ENCODE measurements at regions not wholly inside any gene's neighbourhood (a gene's known extent, or its start where the extent isn't known, plus 50 kb on each side); places are given as distances from the start of the nearest gene placed in this dataset.

- no peaks in the 10 kb centered on the region for H3F3A ChIP-seq (replicated peaks; ENCODE audit: insufficient read depth)
- no peaks in the 10 kb centered on the region; a peak in 1 of 4 replicates for H3K4me1 ChIP-seq (ENCODE audit: control insufficient read depth in 1 of 2, insufficient read depth in 2 of 2, low read depth in 1 of 2, low read length in 1 of 2)
- no peak overlapping the region for H3K9ac ChIP-seq
- no peaks in the 10 kb centered on the region for H3K9me2 ChIP-seq
- ChIA-PET POLR2A (no interaction called here), CTCF (interaction anchor here (1.4 to 2.1 kb wide), 2 partner anchors 9 to 266 kb away, joined by 3 to 5 read pairs; no protein-coding TSS in a partner anchor)
- no peaks in the 10 kb centered on the region for H3K27me3 ChIP-seq (ENCODE audit: insufficient read depth)
- no peak for DNase-seq
- H3K36me3 ChIP-seq (replicated peaks in 1 of 2; ENCODE audit: control insufficient read depth in 1 of 2, insufficient read depth in 2 of 2, low read length in 1 of 2), result no peaks in the 10 kb centered on the region
- no peak for TF ChIP-seq EP300 (IDR thresholded peaks at IDR 0.05; ENCODE audit: borderline replicate concordance in 1 of 2, low read depth in 1 of 2, low read length in 1 of 2)
- no peak for TF ChIP-seq CTCF (IDR thresholded peaks at IDR 0.05)
- TF ChIP-seq TCF12 (IDR thresholded peaks at IDR 0.05), result no peak
- TF ChIP-seq GATA2 (CRISPR knock-in tag; IDR thresholded peaks at IDR 0.05), result no peak
- no peak for TF ChIP-seq REST (IDR thresholded peaks at IDR 0.05; ENCODE audit: low read depth, low read length)
- no peak for TF ChIP-seq ZBTB33 (IDR thresholded peaks at IDR 0.05; ENCODE audit: borderline replicate concordance, low read depth)
- TF ChIP-seq MAX (IDR thresholded peaks at IDR 0.05; ENCODE audit: low read depth), result no peak
- TF ChIP-seq RAD21 (IDR thresholded peaks at IDR 0.05; ENCODE audit: low read length), result no peak
- 72% methylated on average over 2 of the region's 2 CpGs for WGBS (ENCODE audit: low lambda C conversion rate)
- no peaks in the 10 kb centered on the region for H3K9me3 ChIP-seq
- no peak overlapping the region for H3K4me3 ChIP-seq (ENCODE audit: low read depth in 2 of 2, low read length in 1 of 2)
- H3K4me2 ChIP-seq, result no peak overlapping the region
- no peak overlapping the region for H2AFZ ChIP-seq (ENCODE audit: low read depth)
- no peak overlapping the region for H3K27ac ChIP-seq (ENCODE audit: low read depth in 2 of 2, low read length in 1 of 2)
- no peaks in the 10 kb centered on the region for H3K79me2 ChIP-seq (ENCODE audit: insufficient read depth)
- H4K20me1 ChIP-seq (ENCODE audit: insufficient read depth), result no peaks in the 10 kb centered on the region
These were observed 92.2 kb upstream of the SEC11C start for GRCh38 chr18:59047321-59048047.

All from SK-N-SH (cell line).